HG02870 (cell line): ENCODE measurements at regions not wholly inside any gene's neighbourhood (a gene's known extent, or its start where the extent isn't known, plus 50 kb on each side); places are given as distances from the start of the nearest gene placed in this dataset.

Source experiments
- ATAC-seq: cut with Tn5 transposase; IDR thresholded peaks from one replicate; pipeline ENCODE4 v1.9.1; 2021; ENCODE audit warnings: mild to moderate bottlenecking, moderate library complexity; ENCODE audit not compliant: unreplicated experiment

- no peak for ATAC-seq
Measured at GRCh38 chr7:36002900-36003299, 150.2 kb upstream of the EEPD1 start.

- ATAC-seq: no peak
Measured at GRCh38 chr7:36003343-36003742, 149.7 kb upstream of the EEPD1 start.

- ATAC-seq: no peak
Measured at GRCh38 chr7:36005293-36005692, 147.8 kb upstream of the EEPD1 start.

- ATAC-seq: no peak
Measured at GRCh38 chr7:36005876-36006275, 147.2 kb upstream of the EEPD1 start.

- no peak for ATAC-seq
Measured at GRCh38 chr7:36006636-36007229, 146.3 kb upstream of the EEPD1 start.

- ATAC-seq: no peak
Measured at GRCh38 chr7:36010656-36011587, 142.1 kb upstream of the EEPD1 start.

GRCh38 chr7:36011588-36011965 is 141.5 kb upstream of the EEPD1 start:
- ATAC-seq: no peak

GRCh38 chr7:36013246-36014014 is 139.6 kb upstream of the EEPD1 start:
- ATAC-seq: no peak

- no peak for ATAC-seq
Measured at GRCh38 chr7:36014961-36015360, 138.1 kb upstream of the EEPD1 start.

GRCh38 chr7:36015733-36016132 is 137.3 kb upstream of the EEPD1 start:
- ATAC-seq: no peak

GRCh38 chr7:36016648-36017047 is 136.4 kb upstream of the EEPD1 start:
- no peak for ATAC-seq

- no peak for ATAC-seq
Measured at GRCh38 chr7:36017111-36017510, 135.9 kb upstream of the EEPD1 start.

- ATAC-seq: no peak
Measured at GRCh38 chr7:36018816-36019484, 134.1 kb upstream of the EEPD1 start.

- ATAC-seq: no peak
Measured at GRCh38 chr7:36019538-36019937, 133.5 kb upstream of the EEPD1 start.

- no peak for ATAC-seq
Measured at GRCh38 chr7:36019980-36020379, 133.1 kb upstream of the EEPD1 start.

- ATAC-seq: no peak
Measured at GRCh38 chr7:36021367-36021766, 131.7 kb upstream of the EEPD1 start.

GRCh38 chr7:36021917-36022550 is 131.0 kb upstream of the EEPD1 start:
- ATAC-seq: no peak

GRCh38 chr7:36023033-36023560 is 130.0 kb upstream of the EEPD1 start:
- no peak for ATAC-seq

- no peak for ATAC-seq
Measured at GRCh38 chr7:36025190-36025589, 127.9 kb upstream of the EEPD1 start.

- ATAC-seq: no peak
Measured at GRCh38 chr7:36029311-36029710, 123.7 kb upstream of the EEPD1 start.
